GM12874 (cell line): ENCODE measurements at regions not wholly inside any gene's neighbourhood (a gene's known extent, or its start where the extent isn't known, plus 50 kb on each side); places are given as distances from the start of the nearest gene placed in this dataset.

Experiments
- CTCF ChIP-seq: IDR thresholded peaks from 2 replicates; pipeline ENCODE4 v1.5.1; 2011; ENCODE audit warnings: low read depth, mild to moderate bottlenecking, control low read depth, low read length, moderate library complexity; ENCODE audit not compliant: insufficient read depth

GRCh38 chr17:65297384-65297783 lies 160.2 kb downstream of the RGS9 start:
- TF ChIP-seq CTCF, result no peak

GRCh38 chr17:65294181-65294719 lies 157.1 kb downstream of the RGS9 start:
- peak; percentile 74 for TF ChIP-seq CTCF

GRCh38 chr17:65293584-65294180 lies 156.5 kb downstream of the RGS9 start:
- no peak for TF ChIP-seq CTCF

GRCh38 chr17:65292430-65292829 lies 155.3 kb downstream of the RGS9 start:
- TF ChIP-seq CTCF, result no peak

GRCh38 chr17:65290616-65291015 lies 153.4 kb downstream of the RGS9 start:
- TF ChIP-seq CTCF, result no peak

GRCh38 chr17:65290056-65290455 lies 152.9 kb downstream of the RGS9 start:
- no peak for TF ChIP-seq CTCF

- no peak for TF ChIP-seq CTCF
Observed at GRCh38 chr17:65287040-65287439, 149.9 kb downstream of the RGS9 start.
